K562 (cell line): ENCODE measurements at regions not wholly inside any gene's neighbourhood (a gene's known extent, or its start where the extent isn't known, plus 50 kb on each side); places are given as distances from the start of the nearest gene placed in this dataset.

ENCODE experiments used
- ATAC-seq: fragments of 200-7000 bp; cut with Tn5 transposase; 3 replicates; pipeline ENCODE4 v1.9.1; 2020; ENCODE audit warnings: moderate library complexity
- BruUV-seq: library from RNA; stranded (reverse); fragments of 400-500 nt; replicated peaks from 2 replicates; lab custom pipeline; 2021; lab: Mats Ljungman, UMichigan
- CTCF ChIA-PET: fragments of 300-600 bp; formaldehyde crosslinking; extraction: SDS; loops from one replicate; lab custom pipeline; 2021; ENCODE audit warnings: low intra/inter-chr PET ratio; lab: Yijun Ruan, JAX
- POLR2A ChIA-PET: fragments of 300-600, 350-650 bp; sonication (Branson Sonifier 250); formaldehyde crosslinking; extraction: SDS; loops from one replicate; lab custom pipeline; 2021; ENCODE audit warnings: antibody characterized with exemption, inconsistent platforms; lab: Yijun Ruan, JAX
- DNase-seq, 4 experiments: peaks; one replicate each; pipeline versions ENCODE4 v3.0.0 to v3.0.0-alpha.2; 2011 to 2018; ENCODE audit warnings: low spot score in 3 of 4, mixed read lengths in 3 of 4; ENCODE audit errors: extremely low read depth in 1 of 4
- FAIRE-seq: peaks from 2 replicates; lab custom pipeline; 2011; peaks lifted over from hg19 to GRCh38; lab: Jason Lieb, UNC
- H2AFZ ChIP-seq: 2 replicates; pipeline ENCODE4 v1.6.0; 2011; ENCODE audit warnings: low read depth, low read length, control low read depth, inconsistent platforms
- H3K27ac ChIP-seq: fragments of 200-600 bp; 3 replicates; pipeline ENCODE4 v1.8.0; 2011; ENCODE audit warnings: low read depth, mild to moderate bottlenecking, control low read depth, inconsistent platforms, low read length, moderate library complexity, mixed read lengths; ENCODE audit errors: extremely low read depth
- H3K27me3 ChIP-seq, 2 experiments: fragments of 300-600 bp in 1 of 2; 2 replicates in 1 of 2; 3 replicates in 1 of 2; pipeline versions ENCODE4 v1.6.0 to v1.8.0; 2011; ENCODE audit warnings: inconsistent platforms in 2 of 2, low read length in 2 of 2, mild to moderate bottlenecking in 1 of 2, mixed read lengths in 1 of 2, moderate library complexity in 1 of 2; ENCODE audit not compliant: control insufficient read depth in 2 of 2, insufficient read depth in 2 of 2
- H3K36me3 ChIP-seq: fragments of 300-600 bp; 3 replicates; pipeline ENCODE4 v1.8.0; 2011; ENCODE audit warnings: mild to moderate bottlenecking, low read length, inconsistent platforms; ENCODE audit not compliant: control insufficient read depth, insufficient read depth
- H3K4me1 ChIP-seq, 2 experiments: fragments of 200-600 bp in 1 of 2; replicated peaks in 1 of 2; 2 replicates in 1 of 2; 3 replicates in 1 of 2; pipeline versions ENCODE4 v1.5.1 to v1.8.0; 2011; ENCODE audit warnings: inconsistent platforms in 2 of 2, low read length in 2 of 2, mild to moderate bottlenecking in 1 of 2, mixed read lengths in 1 of 2, moderate library complexity in 1 of 2; ENCODE audit not compliant: control insufficient read depth in 2 of 2, insufficient read depth in 2 of 2
- H3K4me2 ChIP-seq: 2 replicates; pipeline ENCODE4 v1.6.1; 2011; ENCODE audit warnings: low read length, control low read depth, inconsistent platforms, mixed read lengths; ENCODE audit not compliant: insufficient read depth
- H3K4me3 ChIP-seq: fragments of 200-600 bp; sonication (generic), shearing (Covaris generic); 2 replicates; pipeline ENCODE4 v1.5.1; 2016; ENCODE audit warnings: control low read depth, inconsistent platforms
- H3K79me2 ChIP-seq: fragments of 200-600 bp; 3 replicates; pipeline ENCODE4 v1.8.0; 2011; ENCODE audit warnings: low read length, inconsistent platforms; ENCODE audit not compliant: control insufficient read depth, insufficient read depth
- H3K9ac ChIP-seq, 2 experiments: 2 replicates each; pipeline versions ENCODE4 v1.6.0 to v1.6.1; 2011; ENCODE audit warnings: low read depth in 2 of 2, low read length in 2 of 2, control low read depth in 1 of 2, inconsistent platforms in 1 of 2, mild to moderate bottlenecking in 1 of 2, mixed read lengths in 1 of 2; ENCODE audit not compliant: insufficient read depth in 1 of 2
- H3K9me1 ChIP-seq: one replicate; pipeline ENCODE4 v1.6.0; 2011; ENCODE audit warnings: inconsistent platforms, mild to moderate bottlenecking, low read length, moderate library complexity; ENCODE audit not compliant: control insufficient read depth, insufficient read depth
- H3K9me3 ChIP-seq: replicated peaks from 2 replicates; pipeline ENCODE4 v1.5.1; 2011; ENCODE audit warnings: low read depth, low read length, inconsistent platforms; ENCODE audit not compliant: control insufficient read depth, insufficient read depth
- H4K20me1 ChIP-seq: replicated peaks from 2 replicates; pipeline ENCODE4 v1.6.1; 2011; ENCODE audit warnings: low read length, inconsistent platforms, mixed read lengths; ENCODE audit not compliant: control insufficient read depth, insufficient read depth
- E2F3 ChIP-seq: fragments of 250-450 bp; sonication (Bioruptor Pico); IDR thresholded peaks from 2 replicates; pipeline ENCODE4 v1.4.0; 2020; ENCODE audit warnings: mild to moderate bottlenecking
- HDAC6 ChIP-seq: IDR thresholded peaks from 2 replicates; pipeline ENCODE4 v1.6.1; 2012; ENCODE audit warnings: low read depth, mild to moderate bottlenecking, control low read depth, inconsistent platforms, low read length, moderate library complexity
- MBD2 ChIP-seq: sonication (generic); IDR thresholded peaks from 2 replicates; pipeline ENCODE4 v1.6.1; 2016; ENCODE audit warnings: low read depth, borderline replicate concordance
- MEF2D ChIP-seq: conservative IDR thresholded peaks from 2 replicates; pipeline ENCODE4 v1.6.1; 2016; ENCODE audit warnings: low read depth, missing genetic modification characterization, missing compliant biosample characterization
- MLLT1 ChIP-seq, 2 experiments: fragments of 450-650 bp; IDR thresholded peaks; 2 replicates each; pipeline ENCODE4 v1.6.1; 2016
- NR4A1 ChIP-seq, 2 experiments: fragments of 250-450 bp in 1 of 2; fragments of 450-650 bp in 1 of 2; sonication (Bioruptor Pico) in 1 of 2; IDR thresholded peaks; 2 replicates each; pipeline versions ENCODE4 v1.4.0 to v1.6.1; 2016 to 2020; ENCODE audit warnings: mild to moderate bottlenecking in 2 of 2, missing compliant biosample characterization in 1 of 2, missing genetic modification characterization in 1 of 2, moderate library complexity in 1 of 2
- PHB ChIP-seq: fragments of 250-450 bp; sonication (Bioruptor Pico); IDR thresholded peaks from 2 replicates; pipeline ENCODE4 v1.5.0; 2021
- RBM39 ChIP-seq: fragments of 200-400 bp; formaldehyde crosslinking; optimal IDR thresholded peaks from 2 replicates; pipeline ENCODE3; 2018; ENCODE audit warnings: low read depth, low read length
- RUNX1 ChIP-seq: sonication (generic); IDR thresholded peaks from 2 replicates; pipeline ENCODE4 v1.6.1; 2016; ENCODE audit warnings: antibody characterized with exemption, low read depth
- XRCC3 ChIP-seq: fragments of 450-650 bp; IDR thresholded peaks from 2 replicates; pipeline ENCODE4 v1.6.1; 2017; ENCODE audit warnings: mild to moderate bottlenecking, moderate library complexity
- ZNF280B ChIP-seq: fragments of 250-450 bp; sonication (Bioruptor Pico); IDR thresholded peaks from 2 replicates; pipeline ENCODE4 v1.5.1; 2021; ENCODE audit warnings: mild to moderate bottlenecking
- ZNF79 ChIP-seq: fragments of 250-450 bp; sonication (Bioruptor Pico); IDR thresholded peaks from 2 replicates; pipeline ENCODE4 v1.4.0; 2020; ENCODE audit warnings: low read depth, mild to moderate bottlenecking, moderate library complexity
- WGBS: fragments of 100-300 bp; shearing (Covaris generic); methylation state at CpG from one replicate; pipeline ENCODE4 v1.1.6; 2016; ENCODE audit warnings: low coverage, mixed read lengths; ENCODE audit not compliant: insufficient coverage; ENCODE audit errors: missing lambda C conversion rate; 5-methylcytosine and 5-hydroxymethylcytosine counted together
- in situ Hi-C: fragments of 300-500 bp; cut with MboI; formaldehyde crosslinking; loops from 4 replicates; pipeline ENCODE4 v1.15.0; 2018; ENCODE audit warnings: inconsistent platforms, mixed read lengths
- intact Hi-C: fragments of 100-400 bp; cut with micrococcal nuclease; formaldehyde crosslinking; loops from 2 replicates; pipeline ENCODE4 v1.14.2; 2022

GRCh38 chr2:22055784-22056620 is 932.2 kb downstream of the TDRD15 start (continued):
- TF ChIP-seq E2F3 (no peak), MBD2 (no peak), MEF2D (tag) (no peak)

- in situ Hi-C loops = no loop called here
- BruUV-seq = no TSS peak
- Histone ChIP-seq H4K20me1 (no peaks in the 10 kb centered on the region), H3K4me2 (no peak overlapping the region), H3K79me2 (no peaks in the 10 kb centered on the region), H3K36me3 (no peaks in the 10 kb centered on the region), H3K9me3 (no peaks in the 10 kb centered on the region), H3K9ac (no peak overlapping the region), H3K9me1 (no peaks in the 10 kb centered on the region), H3K27ac (no peak overlapping the region), H3K4me3 (no peak overlapping the region), H3K4me1 (no peaks in the 10 kb centered on the region), H2AFZ (no peak overlapping the region), H3K27me3 (no peaks in the 10 kb centered on the region)
- CTCF ChIA-PET = no interaction called here
- POLR2A ChIA-PET = no interaction called here
- WGBS = 0% methylated on average over 5 of the region's 5 CpGs
- intact Hi-C loops = no loop called here
- no peak for TF ChIP-seq MLLT1 (IDR thresholded peaks at IDR 0.05)
- TF ChIP-seq XRCC3 = no peak
- no peak for TF ChIP-seq MBD2
- TF ChIP-seq RBM39 = no peak
- no peak for TF ChIP-seq NR4A1 (CRISPR knock-in tag; IDR thresholded peaks at IDR 0.05)
- TF ChIP-seq NR4A1 (tag; IDR thresholded peaks at IDR 0.05) = no peak
- no peak for TF ChIP-seq PHB (CRISPR knock-in tag)
- TF ChIP-seq ZNF280B = no peak
- TF ChIP-seq RUNX1 = no peak
- no peak for TF ChIP-seq ZNF79 (CRISPR knock-in tag)
- no peak for TF ChIP-seq HDAC6
- no peak for DNase-seq
- no peak for ATAC-seq
- no peak for FAIRE-seq
These were observed 932.9 kb downstream of the TDRD15 start for GRCh38 chr2:22056621-22057132.
